Stimulated activated CD4-positive, alpha-beta T cell treated with anti-CD3 and anti-CD28 coated beads, Interleukin-4, amount 100 ng/mL, for 48 hours (primary cell): ENCODE measurements at regions not wholly inside any gene's neighbourhood (a gene's known extent, or its start where the extent isn't known, plus 50 kb on each side); places are given as distances from the start of the nearest gene placed in this dataset.

Experiments
- DNase-seq, 2 donors: peaks; one replicate each; pipeline ENCODE4 v3.0.0-alpha.2; 2020; ENCODE audit warnings: low read depth in 2 of 2

DNA sequence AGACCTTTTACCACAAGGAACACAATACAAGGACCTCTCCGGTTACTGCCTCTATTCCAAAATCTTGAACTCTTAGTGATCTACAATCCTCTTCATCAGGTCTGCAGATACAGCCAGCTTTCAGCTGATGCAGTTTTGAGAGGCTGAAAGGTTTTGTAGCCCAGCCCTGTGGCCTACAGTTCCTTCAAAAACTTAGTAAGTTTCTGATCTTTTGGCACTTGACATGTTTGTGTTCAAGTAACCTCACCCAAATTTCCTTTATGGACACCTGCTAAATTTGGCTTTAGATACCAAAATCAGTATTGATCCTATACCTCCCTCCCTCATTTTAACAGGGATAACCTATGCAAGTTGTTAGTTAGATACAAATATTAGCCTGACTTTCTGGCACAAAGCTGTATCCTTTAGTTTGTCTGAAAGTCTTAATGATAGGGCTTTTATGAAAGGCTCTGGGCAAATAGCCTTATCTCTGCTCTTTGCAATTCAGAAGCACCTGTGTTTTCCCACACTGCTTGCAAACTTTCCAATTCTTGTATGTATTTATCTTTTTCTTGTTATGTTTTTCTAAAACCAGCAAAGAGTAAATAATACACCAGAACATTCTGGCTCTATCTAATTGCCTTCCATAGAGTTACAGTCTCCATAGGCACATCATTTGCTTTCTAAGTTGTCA is 650.5 kb upstream of the KLHL29 start:
- no peak for DNase-seq

DNA sequence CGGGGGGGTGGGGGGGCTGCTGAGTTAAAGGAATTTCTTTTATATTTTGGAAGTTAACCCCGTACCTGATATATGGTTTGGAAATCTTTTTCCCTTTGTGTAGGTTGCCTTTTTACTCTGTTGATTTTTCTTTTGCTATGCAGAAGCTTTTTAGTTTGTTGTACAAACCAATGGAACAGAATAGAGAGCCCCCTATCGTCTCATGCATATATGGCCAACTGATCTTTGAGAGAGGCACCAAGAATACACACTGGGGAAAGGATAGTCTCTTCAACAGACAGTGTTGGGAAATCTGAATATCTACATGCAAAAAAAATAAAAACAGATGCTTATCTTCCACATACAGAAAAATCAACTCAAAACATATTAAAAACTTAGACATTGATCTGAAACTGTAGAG is 647.8 kb upstream of the KLHL29 start:
- DNase-seq, result no peak

- DNase-seq, result no peak
These were observed 643.8 kb upstream of the KLHL29 start for GRCh38 chr2:22741216-22741615.

GRCh38 chr2:22748909-22749308 is 636.1 kb upstream of the KLHL29 start:
- no peak for DNase-seq

- no peak for DNase-seq
These were observed 631.5 kb upstream of the KLHL29 start for GRCh38 chr2:22753476-22753875.

DNA sequence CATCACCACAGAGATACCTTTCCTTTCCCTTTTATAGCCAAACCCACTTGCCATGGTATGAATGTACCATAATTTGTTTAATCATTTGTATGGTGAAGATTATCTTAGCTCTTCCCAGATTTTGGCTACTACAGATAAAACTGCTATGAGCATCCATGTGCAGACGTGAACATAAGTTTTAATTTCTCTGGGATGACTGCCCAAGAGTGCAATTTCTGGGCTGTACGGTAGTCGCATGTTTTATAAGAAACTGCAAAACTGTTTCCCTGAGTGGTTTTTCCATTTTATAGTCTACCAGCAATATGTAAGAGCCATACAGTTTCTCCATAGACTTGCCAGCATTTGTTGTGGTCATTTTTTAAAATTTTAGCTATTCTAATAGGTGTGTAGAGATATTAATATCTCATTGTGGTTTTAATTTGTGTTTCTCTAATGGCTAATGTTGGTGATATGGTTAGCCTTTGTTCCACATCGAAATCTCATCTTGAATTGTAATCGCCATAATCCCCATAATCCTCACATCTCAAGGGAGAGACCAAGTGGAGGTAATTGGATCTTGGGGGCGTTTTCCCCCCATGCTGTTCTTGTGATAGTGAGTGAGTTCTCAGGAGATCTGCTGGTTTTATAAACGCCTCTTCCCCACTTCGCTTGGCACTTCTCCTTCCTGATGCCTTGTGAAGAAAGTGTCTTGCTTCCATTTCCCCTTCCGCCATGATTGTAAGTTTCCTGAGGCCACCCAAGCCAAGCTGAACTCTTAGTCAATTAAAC is 628.5 kb upstream of the KLHL29 start:
- no peak for DNase-seq

DNA sequence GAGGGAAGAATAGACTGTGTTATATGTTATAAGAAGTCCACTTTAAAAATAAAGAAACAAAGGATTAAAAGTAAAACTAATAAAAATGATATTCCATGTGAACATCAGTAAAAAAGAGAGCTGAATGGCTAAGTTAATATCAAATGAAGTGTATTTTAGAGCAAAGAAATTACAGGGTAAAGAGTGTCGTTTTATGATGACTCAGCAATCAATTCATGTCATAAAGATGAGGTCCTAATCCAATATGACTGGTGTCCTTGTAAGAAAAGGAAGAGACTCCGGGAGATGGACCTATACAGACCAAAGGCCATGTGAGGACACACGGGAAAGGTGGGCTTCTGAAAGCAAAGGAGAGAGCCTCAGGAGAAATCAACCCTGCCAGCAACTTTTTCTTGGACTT is 615.5 kb upstream of the KLHL29 start:
- DNase-seq, result no peak

GRCh38 chr2:22784566-22784965 is 600.4 kb upstream of the KLHL29 start:
- no peak for DNase-seq

GRCh38 chr2:22786817-22787216 is 598.2 kb upstream of the KLHL29 start:
- no peak for DNase-seq

DNA sequence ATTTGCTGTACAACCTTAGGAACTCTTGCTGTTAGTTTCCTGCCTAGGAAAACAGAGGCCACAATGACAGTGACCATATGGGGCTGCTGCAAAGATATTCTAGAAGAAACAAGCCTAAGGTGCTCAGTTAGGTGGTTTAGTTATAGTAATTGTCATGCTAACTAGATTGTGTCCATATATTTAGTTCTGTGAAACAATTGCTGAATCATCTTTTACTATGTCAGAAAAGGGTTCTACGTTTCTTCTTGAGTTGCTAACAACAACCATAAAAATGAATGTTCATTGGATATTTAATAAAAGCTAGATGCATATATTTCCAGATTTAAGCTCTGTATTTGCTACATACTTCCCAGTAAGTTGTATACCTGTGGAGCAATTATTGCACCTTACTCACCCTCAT is 597.2 kb upstream of the KLHL29 start:
- DNase-seq, result no peak

- no peak for DNase-seq
These were observed 596.1 kb upstream of the KLHL29 start for GRCh38 chr2:22788749-22789327.

GRCh38 chr2:22795287-22795866 is 589.6 kb upstream of the KLHL29 start:
- DNase-seq, result no peak

DNA sequence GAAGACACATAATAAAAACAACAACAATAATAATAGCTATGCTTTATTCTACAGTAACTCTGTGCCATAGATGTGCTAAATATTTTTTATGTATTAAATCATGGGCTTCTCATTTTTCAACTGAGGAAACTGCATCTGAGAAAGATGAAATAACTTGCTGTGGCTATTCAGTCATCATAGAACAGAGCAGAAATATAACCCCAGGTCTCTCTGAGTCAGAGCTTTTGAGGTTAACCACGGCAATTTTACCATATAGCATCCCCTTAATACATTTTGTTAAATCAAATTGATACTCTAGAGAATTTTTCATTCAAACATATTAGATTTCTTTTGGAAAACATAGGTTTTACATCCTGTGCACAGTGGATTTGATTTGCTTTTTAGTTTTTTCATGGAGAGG is 586.6 kb upstream of the KLHL29 start:
- no peak for DNase-seq

GRCh38 chr2:22800412-22800811 is 584.6 kb upstream of the KLHL29 start:
- no peak for DNase-seq

DNA sequence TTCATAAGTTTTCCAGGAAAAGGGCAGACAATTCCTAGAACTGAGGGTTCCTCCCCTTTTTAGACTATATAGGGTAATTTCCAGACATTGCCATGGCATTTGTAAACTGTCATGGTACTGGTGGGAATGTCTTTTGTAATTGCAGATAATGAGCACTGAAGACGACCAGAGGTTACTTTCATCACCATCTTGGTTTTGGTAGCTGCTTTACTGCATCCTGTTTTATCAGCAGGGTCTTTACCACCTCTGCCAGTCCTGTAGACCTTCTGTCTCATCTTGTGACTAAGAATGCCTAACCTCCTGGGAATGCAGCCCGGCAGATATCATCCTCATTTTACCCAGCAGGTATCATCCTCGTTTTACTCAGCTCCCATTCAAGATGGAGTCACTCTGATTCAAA is 583.9 kb upstream of the KLHL29 start:
- no peak for DNase-seq

DNA sequence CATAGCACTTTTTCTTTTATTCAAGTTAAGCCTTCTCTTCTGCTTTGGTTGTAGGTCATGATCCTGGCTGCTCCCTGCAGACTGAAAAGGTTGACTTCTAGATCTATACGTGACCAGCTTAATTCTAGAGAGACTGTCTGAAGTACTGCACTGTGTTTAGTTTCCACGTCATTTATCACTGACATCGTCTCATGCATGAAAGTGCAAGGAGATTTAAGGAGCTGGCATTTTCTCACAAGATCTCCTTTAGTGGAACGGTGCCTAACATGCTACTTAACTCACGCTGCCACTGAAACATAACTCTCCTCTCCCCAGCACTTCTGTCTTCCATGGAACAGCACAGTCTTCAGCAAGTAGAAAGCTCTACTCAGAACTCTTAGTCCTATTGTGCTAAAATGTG is 583.0 kb upstream of the KLHL29 start:
- DNase-seq, result no peak

GRCh38 chr2:22807872-22808271 is 577.1 kb upstream of the KLHL29 start:
- no peak for DNase-seq

DNA sequence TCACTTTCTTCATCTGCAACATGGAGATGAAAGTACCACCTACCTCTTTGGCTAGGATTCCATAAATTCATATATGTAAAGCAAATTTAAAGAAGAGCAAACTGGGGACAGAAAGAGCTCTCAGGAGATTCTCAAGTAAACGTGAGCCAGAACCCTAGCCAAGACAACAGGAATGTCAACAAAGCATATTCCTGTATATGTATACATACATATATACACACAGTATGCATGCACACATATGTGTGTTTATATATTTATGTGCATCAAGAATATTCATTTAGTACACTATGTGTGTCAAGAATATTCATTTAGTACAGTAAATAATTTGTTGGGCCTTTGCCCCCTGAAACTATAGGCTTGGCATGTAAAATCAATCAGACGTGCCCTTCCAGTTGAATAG is 574.4 kb upstream of the KLHL29 start:
- DNase-seq, result no peak

DNA sequence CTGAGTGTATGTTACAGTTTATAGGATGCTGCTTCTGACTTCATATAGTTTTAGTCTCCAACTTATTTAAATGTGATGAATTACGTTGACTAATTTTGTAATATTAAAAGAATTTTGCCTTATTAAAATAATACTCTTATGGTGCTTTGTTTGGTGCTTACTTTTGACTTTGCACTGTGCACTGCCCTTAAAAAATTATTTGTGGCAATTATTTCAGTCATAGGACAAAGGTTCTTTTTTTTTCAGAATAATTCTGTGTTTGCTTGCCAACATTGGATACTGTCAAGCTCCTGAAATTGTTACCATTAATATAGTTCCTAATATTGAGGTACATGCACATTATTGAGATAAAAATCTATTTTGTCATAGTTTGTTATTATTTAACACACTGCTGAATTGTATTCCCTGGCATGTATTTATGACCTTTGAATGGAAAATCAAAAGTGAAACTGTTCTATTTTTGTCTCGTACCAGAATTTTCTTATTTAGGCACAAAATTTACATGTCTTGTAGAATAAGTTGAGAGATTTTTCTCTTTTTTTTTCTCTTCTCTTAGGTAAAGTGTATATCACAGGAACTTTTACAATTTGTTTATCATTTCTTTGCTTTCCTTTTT is 572.8 kb upstream of the KLHL29 start:
- no peak for DNase-seq

GRCh38 chr2:22817197-22817596 is 567.8 kb upstream of the KLHL29 start:
- no peak for DNase-seq

- DNase-seq, result no peak
These were observed 563.5 kb upstream of the KLHL29 start for GRCh38 chr2:22821458-22821857.

DNA sequence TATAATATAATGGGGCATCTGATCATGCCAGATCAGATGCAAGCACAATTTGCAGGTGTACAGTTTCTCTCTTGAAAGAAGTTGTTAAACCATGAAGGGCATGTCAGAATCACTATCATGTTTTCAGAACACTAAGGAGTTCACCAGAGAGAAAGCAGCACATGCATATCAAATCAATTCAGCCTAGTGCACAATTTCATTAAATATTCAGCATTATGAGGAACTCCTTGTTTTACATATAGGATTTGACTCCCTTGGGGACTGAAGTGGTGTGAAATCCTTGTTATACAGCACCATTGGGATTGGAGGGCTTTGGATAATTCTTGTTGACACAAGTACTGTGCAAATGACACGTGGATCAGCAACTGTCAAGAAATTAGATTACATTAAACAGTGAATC is 562.1 kb upstream of the KLHL29 start:
- DNase-seq, result no peak
